Testis (tissue), 2 donors: ENCODE measurements at regions not wholly inside any gene's neighbourhood (a gene's known extent, or its start where the extent isn't known, plus 50 kb on each side); places are given as distances from the start of the nearest gene placed in this dataset.

Source experiments
- POLR2A ChIP-seq: fragments of 450-650 bp; IDR thresholded peaks from one replicate; pipeline ENCODE4 v1.6.1; 2017; ENCODE audit warnings: antibody characterized with exemption, mild to moderate bottlenecking, moderate library complexity
- TF ChIP-seq, protein P1 (sequence below), 3 experiments: fragments of 450-650 bp in 2 of 3; fragments of 200-600 bp in 1 of 3; sonication (generic) in 1 of 3; IDR thresholded peaks; one replicate each; pipeline ENCODE4 v1.5.1; 2016 to 2019; ENCODE audit warnings: antibody characterized with exemption in 3 of 3, mild to moderate bottlenecking in 2 of 3, moderate library complexity in 1 of 3

DNA sequence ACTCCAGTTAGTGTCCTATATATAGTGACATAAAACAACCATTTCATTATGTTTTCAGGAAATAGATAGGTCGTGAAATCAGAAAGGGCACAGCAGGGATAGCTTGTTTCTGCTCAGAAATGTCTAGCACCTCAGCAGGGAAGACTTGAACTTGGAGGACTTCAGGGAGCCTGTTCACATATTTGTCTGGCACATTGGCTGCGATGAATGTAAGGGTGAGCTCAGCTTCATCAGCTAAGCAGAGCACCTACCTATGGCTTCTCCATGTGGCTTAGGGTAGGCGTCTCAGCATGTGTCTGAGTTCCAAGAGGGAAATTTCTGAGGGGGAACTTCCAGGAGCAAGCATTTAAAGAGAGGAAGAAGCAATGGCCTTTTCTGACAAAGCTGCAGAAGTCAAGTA lies 126.2 kb downstream of the PCDH10 start:
- TF ChIP-seq, protein P1, sequence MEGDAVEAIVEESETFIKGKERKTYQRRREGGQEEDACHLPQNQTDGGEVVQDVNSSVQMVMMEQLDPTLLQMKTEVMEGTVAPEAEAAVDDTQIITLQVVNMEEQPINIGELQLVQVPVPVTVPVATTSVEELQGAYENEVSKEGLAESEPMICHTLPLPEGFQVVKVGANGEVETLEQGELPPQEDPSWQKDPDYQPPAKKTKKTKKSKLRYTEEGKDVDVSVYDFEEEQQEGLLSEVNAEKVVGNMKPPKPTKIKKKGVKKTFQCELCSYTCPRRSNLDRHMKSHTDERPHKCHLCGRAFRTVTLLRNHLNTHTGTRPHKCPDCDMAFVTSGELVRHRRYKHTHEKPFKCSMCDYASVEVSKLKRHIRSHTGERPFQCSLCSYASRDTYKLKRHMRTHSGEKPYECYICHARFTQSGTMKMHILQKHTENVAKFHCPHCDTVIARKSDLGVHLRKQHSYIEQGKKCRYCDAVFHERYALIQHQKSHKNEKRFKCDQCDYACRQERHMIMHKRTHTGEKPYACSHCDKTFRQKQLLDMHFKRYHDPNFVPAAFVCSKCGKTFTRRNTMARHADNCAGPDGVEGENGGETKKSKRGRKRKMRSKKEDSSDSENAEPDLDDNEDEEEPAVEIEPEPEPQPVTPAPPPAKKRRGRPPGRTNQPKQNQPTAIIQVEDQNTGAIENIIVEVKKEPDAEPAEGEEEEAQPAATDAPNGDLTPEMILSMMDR (IDR thresholded peaks at IDR 0.05) = no peak
- TF ChIP-seq POLR2A = no peak
